Nephron progenitor cell (in vitro differentiated cells): ENCODE measurements at regions not wholly inside any gene's neighbourhood (a gene's known extent, or its start where the extent isn't known, plus 50 kb on each side); places are given as distances from the start of the nearest gene placed in this dataset.

Experiments used
- DNase-seq: peaks from one replicate; pipeline ENCODE4 v3.0.0; 2021
- H3K27ac Mint-ChIP-seq: 2 replicates; pipeline ENCODE4 v1.8.0; 2021; ENCODE audit warnings: mild to moderate bottlenecking, moderate library complexity, mixed read lengths
- H3K27me3 Mint-ChIP-seq: 2 replicates; pipeline ENCODE4 v1.8.0; 2021; ENCODE audit warnings: mild to moderate bottlenecking, low read depth, mixed read lengths; ENCODE audit not compliant: poor library complexity
- H3K36me3 Mint-ChIP-seq: 2 replicates; pipeline ENCODE4 v1.8.0; 2021; ENCODE audit warnings: low read depth, mixed read lengths
- H3K4me1 Mint-ChIP-seq: 2 replicates; pipeline ENCODE4 v1.8.0; 2021; ENCODE audit warnings: mixed read lengths
- H3K4me3 Mint-ChIP-seq: 2 replicates; pipeline ENCODE4 v1.8.0; 2021; ENCODE audit warnings: mild to moderate bottlenecking, moderate library complexity, mixed read lengths
- H3K9me3 Mint-ChIP-seq: 2 replicates; pipeline ENCODE4 v1.8.0; 2021; ENCODE audit warnings: mild to moderate bottlenecking, moderate library complexity, mixed read lengths
- CTCF ChIP-seq: fragments of 200-600 bp; sonication (generic); IDR thresholded peaks from 2 replicates; pipeline ENCODE4 v1.5.0; 2021; ENCODE audit warnings: antibody characterized with exemption

DNA sequence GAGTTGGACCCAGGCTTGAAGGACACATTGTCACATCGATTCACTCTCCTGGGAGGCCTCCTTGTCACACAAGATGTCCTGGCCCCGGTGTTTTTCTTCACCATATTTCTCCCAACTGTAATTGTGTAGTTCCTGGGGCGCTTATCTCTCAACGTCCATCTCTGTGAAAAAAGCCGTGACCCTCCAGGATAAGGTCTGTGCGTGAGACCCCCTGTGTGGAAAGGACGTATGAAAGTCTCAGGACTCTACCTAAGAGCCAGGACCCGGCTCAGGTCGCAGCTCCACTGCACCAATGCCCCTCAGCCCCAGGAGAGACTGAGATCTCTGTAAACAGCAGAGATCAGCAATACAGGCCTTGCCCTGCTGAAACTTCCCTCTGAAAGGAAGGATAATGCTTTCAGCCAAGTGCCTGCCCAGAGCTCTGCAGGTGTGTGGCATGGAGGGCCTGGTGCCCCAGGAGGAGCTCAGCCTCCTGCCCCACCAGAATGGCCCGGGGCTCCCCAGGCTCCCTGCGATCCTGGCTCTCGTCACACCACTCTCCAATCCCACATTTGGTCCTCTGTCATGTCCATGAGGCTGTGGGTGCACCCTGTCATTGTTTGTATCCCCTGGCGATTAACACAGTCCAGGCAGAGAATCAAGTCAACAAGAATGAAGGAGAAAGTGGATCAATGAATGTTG lies 119.2 kb upstream of the TMEM45B start:
- H3K27ac Mint-ChIP-seq, result no peak overlapping the region
- H3K27me3 Mint-ChIP-seq, result peaks cover 31% of the 10 kb centered on the region
- H3K36me3 Mint-ChIP-seq, result no peaks in the 10 kb centered on the region
- DNase-seq, result no peak
- TF ChIP-seq CTCF, result no peak
- H3K9me3 Mint-ChIP-seq, result no peaks in the 10 kb centered on the region
- H3K4me1 Mint-ChIP-seq, result peaks cover 5% of the 10 kb centered on the region
- H3K4me3 Mint-ChIP-seq, result no peak overlapping the region

DNA sequence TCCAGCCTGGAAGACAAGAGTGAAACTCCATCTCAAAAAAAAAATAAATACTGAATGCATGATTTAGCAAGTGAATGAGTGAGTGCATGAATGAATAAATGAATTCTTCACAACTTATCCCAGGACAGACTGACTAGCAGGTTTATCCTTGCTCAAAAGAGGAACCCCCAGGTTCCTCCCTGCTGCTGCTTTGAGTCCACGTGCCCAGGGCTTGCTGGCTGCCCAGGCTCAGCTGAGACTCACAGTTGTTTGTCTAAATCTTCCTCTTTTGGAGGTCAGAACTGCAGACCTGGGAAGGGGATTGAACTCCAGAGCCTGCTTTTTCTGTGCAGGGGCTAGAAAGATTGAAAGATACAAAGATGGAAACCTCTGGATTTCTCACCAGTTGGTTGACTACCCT lies 117.4 kb upstream of the TMEM45B start:
- TF ChIP-seq CTCF, result no peak
- no peak for DNase-seq
- no peak overlapping the region for H3K27ac Mint-ChIP-seq
- no peaks in the 10 kb centered on the region for H3K4me1 Mint-ChIP-seq
- no peaks in the 10 kb centered on the region for H3K36me3 Mint-ChIP-seq
- no peak overlapping the region for H3K4me3 Mint-ChIP-seq
- peaks cover 31% of the 10 kb centered on the region for H3K27me3 Mint-ChIP-seq
- H3K9me3 Mint-ChIP-seq, result no peaks in the 10 kb centered on the region

DNA sequence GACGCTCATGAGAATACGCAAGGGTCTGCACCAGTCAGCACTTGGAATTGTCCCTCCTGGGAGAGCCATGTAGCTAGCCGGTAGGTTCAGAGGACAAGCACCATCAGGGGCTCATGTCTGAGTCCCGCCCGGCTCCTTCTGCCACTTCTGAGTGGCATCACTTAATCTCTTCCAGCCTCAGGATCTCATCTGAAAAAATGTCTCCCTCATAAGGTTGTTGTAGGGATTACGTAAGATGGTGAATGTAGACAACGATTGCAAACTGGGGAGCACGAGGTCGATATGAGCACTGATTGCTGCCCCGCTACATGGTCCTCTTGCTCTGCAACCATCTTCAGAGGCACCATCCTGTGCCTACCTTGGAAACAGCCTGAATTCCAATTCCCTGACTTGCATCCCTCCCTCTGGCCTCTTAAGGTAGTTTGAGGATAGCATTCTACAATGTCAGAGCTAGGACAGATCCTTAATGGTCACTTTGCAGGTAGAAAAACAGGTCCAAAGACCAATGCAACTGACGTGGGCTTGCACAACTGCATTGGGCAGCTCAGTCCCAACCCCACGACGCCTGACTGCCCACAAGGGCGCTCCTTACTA lies 115.8 kb upstream of the TMEM45B start:
- Mint-ChIP-seq H3K4me3 (no peak overlapping the region), H3K27me3 (peaks cover 31% of the 10 kb centered on the region), H3K9me3 (no peaks in the 10 kb centered on the region), H3K4me1 (no peaks in the 10 kb centered on the region), H3K36me3 (no peaks in the 10 kb centered on the region), H3K27ac (no peak overlapping the region)
- TF ChIP-seq CTCF, result no peak
- no peak for DNase-seq

DNA sequence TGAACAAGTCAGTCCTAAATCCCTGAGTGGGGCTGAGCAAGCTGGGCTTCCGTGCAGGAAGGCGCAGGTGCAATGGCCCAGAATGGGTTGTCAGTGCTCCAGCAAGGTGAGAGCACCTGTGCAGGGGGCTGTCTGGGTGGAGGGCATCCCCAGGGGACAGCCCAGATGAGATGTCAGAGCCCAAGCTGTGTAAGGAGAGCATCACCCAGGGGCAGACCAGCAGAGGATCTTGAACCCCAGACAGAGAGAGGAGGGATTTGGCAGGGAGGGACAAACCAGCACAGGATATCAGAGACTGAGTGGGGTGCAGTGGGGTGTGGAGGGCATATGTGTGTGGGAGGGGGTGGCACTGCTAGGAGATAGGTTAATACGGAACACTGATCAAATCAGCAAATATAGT lies 114.9 kb upstream of the TMEM45B start:
- Mint-ChIP-seq H3K27me3 (peaks cover 27% of the 10 kb centered on the region), H3K27ac (peak overlapping the region; percentile 55), H3K4me3 (no peak overlapping the region)

DNA sequence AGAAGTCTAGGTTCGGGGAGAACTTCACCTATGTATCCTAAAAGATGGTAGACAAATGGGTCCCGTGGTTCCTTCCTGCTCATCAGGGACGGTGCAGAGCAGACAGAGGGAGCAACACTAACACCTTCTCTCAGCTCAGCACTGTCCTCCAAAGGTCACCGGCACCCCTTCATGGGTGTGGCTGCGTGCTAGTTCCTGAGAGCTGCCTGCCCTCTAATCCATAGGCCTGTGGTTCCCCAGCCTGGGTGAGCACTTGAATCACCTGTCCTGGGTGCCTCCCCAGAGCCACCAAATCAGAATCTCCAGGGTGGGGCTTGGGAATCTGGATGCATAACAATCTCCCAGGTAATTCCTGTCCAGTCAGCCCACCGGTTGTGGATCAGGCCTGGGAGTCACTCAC lies 113.9 kb upstream of the TMEM45B start:
- no peaks in the 10 kb centered on the region for H3K4me1 Mint-ChIP-seq
- peaks cover 27% of the 10 kb centered on the region for H3K27me3 Mint-ChIP-seq
- DNase-seq, result no peak
- H3K4me3 Mint-ChIP-seq, result no peak overlapping the region
- no peaks in the 10 kb centered on the region for H3K9me3 Mint-ChIP-seq
- H3K27ac Mint-ChIP-seq, result no peak overlapping the region
- no peaks in the 10 kb centered on the region for H3K36me3 Mint-ChIP-seq
- no peak for TF ChIP-seq CTCF

More for the DNA sequence above, 114.9 kb upstream of the TMEM45B start:
- TF ChIP-seq CTCF, result no peak
- Mint-ChIP-seq H3K36me3 (no peaks in the 10 kb centered on the region), H3K9me3 (no peaks in the 10 kb centered on the region), H3K4me1 (no peaks in the 10 kb centered on the region)
- DNase-seq, result no peak
